H9 (cell line): ENCODE measurements at regions not wholly inside any gene's neighbourhood (a gene's known extent, or its start where the extent isn't known, plus 50 kb on each side); places are given as distances from the start of the nearest gene placed in this dataset.

Experiments used
- DNase-seq: peaks from one replicate; pipeline ENCODE4 v3.0.0-alpha.2; 2017
- H2AFZ ChIP-seq: one replicate; pipeline ENCODE4 v1.6.1; 2013; ENCODE audit warnings: mild to moderate bottlenecking, low read length, control low read depth, moderate library complexity
- H2AK5ac ChIP-seq: 2 replicates; pipeline ENCODE4 v1.6.1; 2013; ENCODE audit warnings: low read length, control low read depth, mixed read lengths; ENCODE audit not compliant: insufficient read length
- H2BK120ac ChIP-seq: one replicate; pipeline ENCODE4 v1.6.1; 2013; ENCODE audit warnings: low read depth, mild to moderate bottlenecking, low read length, control low read depth, inconsistent platforms; ENCODE audit not compliant: poor library complexity, severe bottlenecking
- H2BK12ac ChIP-seq: 2 replicates; pipeline ENCODE4 v1.6.1; 2013; ENCODE audit warnings: low read length, control low read depth, mixed read lengths, low read depth; ENCODE audit not compliant: insufficient read length
- H2BK15ac ChIP-seq: 2 replicates; pipeline ENCODE4 v1.6.1; 2013; ENCODE audit warnings: low read depth, low read length, control low read depth
- H2BK20ac ChIP-seq: one replicate; pipeline ENCODE4 v1.6.1; 2013; ENCODE audit warnings: low read depth, mild to moderate bottlenecking, low read length, control low read depth, inconsistent platforms; ENCODE audit not compliant: poor library complexity, severe bottlenecking
- H2BK5ac ChIP-seq: 2 replicates; pipeline ENCODE4 v1.6.1; 2013; ENCODE audit warnings: low read length, control low read depth, mixed read lengths; ENCODE audit not compliant: insufficient read length
- H3K14ac ChIP-seq: 2 replicates; pipeline ENCODE4 v1.6.1; 2013; ENCODE audit warnings: low read length, control low read depth; ENCODE audit not compliant: insufficient read depth
- H3K18ac ChIP-seq: 2 replicates; pipeline ENCODE4 v1.6.1; 2013; ENCODE audit warnings: low read depth, mild to moderate bottlenecking, mixed read lengths, low read length, control low read depth; ENCODE audit not compliant: insufficient read length
- H3K23ac ChIP-seq: 2 replicates; pipeline ENCODE4 v1.6.1; 2013; ENCODE audit warnings: low read length, control low read depth, mixed read lengths, low read depth; ENCODE audit not compliant: insufficient read length
- H3K23me2 ChIP-seq: 2 replicates; pipeline ENCODE4 v1.6.1; 2013; ENCODE audit warnings: low read depth, mild to moderate bottlenecking, mixed read lengths, low read length, control low read depth; ENCODE audit not compliant: insufficient read length, poor library complexity, severe bottlenecking
- H3K27ac ChIP-seq: 2 replicates; pipeline ENCODE4 v1.5.1; 2013; ENCODE audit warnings: low read length, control low read depth, mixed read lengths, low read depth; ENCODE audit not compliant: insufficient read length
- H3K27me3 ChIP-seq: 2 replicates; pipeline ENCODE4 v1.6.1; 2013; ENCODE audit warnings: low read length, control low read depth, inconsistent platforms; ENCODE audit not compliant: insufficient read depth
- H3K4ac ChIP-seq: 2 replicates; pipeline ENCODE4 v1.6.1; 2013; ENCODE audit warnings: low read depth, mild to moderate bottlenecking, control low read depth, inconsistent platforms, low read length, moderate library complexity
- H3K4me1 ChIP-seq: 2 replicates; pipeline ENCODE4 v1.6.1; 2013; ENCODE audit warnings: low read length, control low read depth, inconsistent platforms; ENCODE audit not compliant: insufficient read depth
- H3K4me2 ChIP-seq: 2 replicates; pipeline ENCODE4 v1.6.1; 2013; ENCODE audit warnings: low read length, control low read depth, mixed read lengths; ENCODE audit not compliant: insufficient read length, insufficient read depth
- H3K56ac ChIP-seq: 2 replicates; pipeline ENCODE4 v1.6.1; 2013; ENCODE audit warnings: low read depth, mild to moderate bottlenecking, mixed read lengths, low read length, control low read depth; ENCODE audit not compliant: insufficient read length
- H3K79me1 ChIP-seq: 2 replicates; pipeline ENCODE4 v1.6.1; 2013; ENCODE audit warnings: low read depth, mild to moderate bottlenecking, moderate library complexity, low read length, control low read depth, inconsistent platforms; ENCODE audit not compliant: insufficient read depth, poor library complexity, severe bottlenecking
- H3K79me2 ChIP-seq: 2 replicates; pipeline ENCODE4 v1.6.1; 2013; ENCODE audit warnings: low read length, control low read depth, inconsistent platforms; ENCODE audit not compliant: insufficient read depth
- H3K9ac ChIP-seq: 2 replicates; pipeline ENCODE4 v1.6.1; 2013; ENCODE audit warnings: low read length, control low read depth, mixed read lengths; ENCODE audit not compliant: insufficient read length; ENCODE audit errors: extremely low read depth
- H3K9me3 ChIP-seq: one replicate; pipeline ENCODE4 v1.6.1; 2013; ENCODE audit warnings: low read depth, low read length, inconsistent platforms; ENCODE audit not compliant: control insufficient read depth
- H3T11ph ChIP-seq: one replicate; pipeline ENCODE4 v1.6.1; 2013; ENCODE audit warnings: mild to moderate bottlenecking, low read length, control low read depth, inconsistent platforms
- H4K20me1 ChIP-seq: one replicate; pipeline ENCODE4 v1.6.1; 2013; ENCODE audit not compliant: control insufficient read depth, insufficient read length, insufficient read depth
- H4K5ac ChIP-seq: 2 replicates; pipeline ENCODE4 v1.6.1; 2013; ENCODE audit warnings: low read depth, mild to moderate bottlenecking, mixed read lengths, low read length, control low read depth; ENCODE audit not compliant: insufficient read length
- H4K8ac ChIP-seq: replicated peaks from 2 replicates; pipeline ENCODE4 v1.6.1; 2013; ENCODE audit warnings: low read length, control low read depth, mixed read lengths, low read depth; ENCODE audit not compliant: insufficient read length
- H4K91ac ChIP-seq: 2 replicates; pipeline ENCODE4 v1.6.1; 2013; ENCODE audit warnings: low read depth, mild to moderate bottlenecking, moderate library complexity, mixed read lengths, low read length, control low read depth; ENCODE audit not compliant: insufficient read length
- H3K27ac Mint-ChIP-seq, 3 experiments: 2 replicates in 2 of 3; 3 replicates in 1 of 3; pipeline ENCODE4 v1.8.0; 2020 to 2021; ENCODE audit warnings: mixed read lengths in 3 of 3, mild to moderate bottlenecking in 1 of 3, moderate library complexity in 1 of 3
- H3K27me3 Mint-ChIP-seq: 2 replicates; pipeline ENCODE4 v1.8.0; 2021; ENCODE audit warnings: low read depth, mild to moderate bottlenecking, moderate library complexity, mixed read lengths
- H3K36me3 Mint-ChIP-seq, 3 experiments: 2 replicates in 2 of 3; 3 replicates in 1 of 3; pipeline ENCODE4 v1.8.0; 2020 to 2021; ENCODE audit warnings: low read depth in 3 of 3, mixed read lengths in 3 of 3; ENCODE audit not compliant: insufficient read depth in 1 of 3
- H3K4me1 Mint-ChIP-seq, 2 experiments: 2 replicates each; pipeline ENCODE4 v1.8.0; 2020; ENCODE audit warnings: mixed read lengths in 2 of 2
- H3K4me3 Mint-ChIP-seq, 2 experiments: 2 replicates in 1 of 2; 3 replicates in 1 of 2; pipeline ENCODE4 v1.8.0; 2020 to 2021; ENCODE audit warnings: mild to moderate bottlenecking in 2 of 2, mixed read lengths in 2 of 2, moderate library complexity in 1 of 2
- H3K9me3 Mint-ChIP-seq, 2 experiments: 2 replicates in 1 of 2; 3 replicates in 1 of 2; pipeline ENCODE4 v1.8.0; 2020; ENCODE audit warnings: mild to moderate bottlenecking in 2 of 2, mixed read lengths in 2 of 2, moderate library complexity in 1 of 2
- CTCF ChIP-seq: fragments of 200-600 bp; sonication (generic); conservative IDR thresholded peaks from 3 replicates; pipeline ENCODE4 v1.8.0; 2021; ENCODE audit warnings: antibody characterized with exemption, mild to moderate bottlenecking
- WGBS: extraction: QIAGEN DNeasy Blood & Tissue Kit; methylation state at CpG from one replicate; pipeline ENCODE4 v1.1.7; 2013; ENCODE audit warnings: missing lambda C conversion rate, low lambda C conversion rate, mixed read lengths; ENCODE audit not compliant: insufficient read length; ENCODE audit errors: extremely low coverage; 5-methylcytosine and 5-hydroxymethylcytosine counted together

- Mint-ChIP-seq H3K9me3 (peaks cover 13 to 18% of the 10 kb centered on the region in 2 experiments; a peak in 3 of 5 replicates), H3K27ac (no peak overlapping the region), H3K27me3 (no peaks in the 10 kb centered on the region), H3K4me3 (no peak overlapping the region), H3K4me1 (peaks cover 6% of the 10 kb centered on the region in 2 experiments), H3K36me3 (peaks cover 5 to 18% (median 6%) of the 10 kb centered on the region in 3 experiments; a peak in 5 of 7 replicates)
- H3K9ac ChIP-seq = no peak overlapping the region
- no peak overlapping the region for H2AFZ ChIP-seq
- H4K8ac ChIP-seq = no peak overlapping the region
- H3K79me1 ChIP-seq = no peaks in the 10 kb centered on the region
- no peak overlapping the region for H2AK5ac ChIP-seq
- no peak overlapping the region for H4K5ac ChIP-seq
- H4K20me1 ChIP-seq = no peaks in the 10 kb centered on the region
- H3K23me2 ChIP-seq = no peaks in the 10 kb centered on the region
- H2BK12ac ChIP-seq = no peak overlapping the region
- no peak overlapping the region for H2BK20ac ChIP-seq
- H2BK15ac ChIP-seq = no peak overlapping the region
- H3T11ph ChIP-seq = no peak overlapping the region
- H3K18ac ChIP-seq = no peak overlapping the region
- no peak overlapping the region for H3K4ac ChIP-seq
- no peak overlapping the region for H3K27ac ChIP-seq
- no peaks in the 10 kb centered on the region for H3K4me1 ChIP-seq
- DNase-seq = no peak
- H2BK120ac ChIP-seq = no peak overlapping the region
- no peak overlapping the region for H3K14ac ChIP-seq
- H3K23ac ChIP-seq = no peak overlapping the region
- no CpG with 5 or more reads among the region's 3 CpGs for WGBS
- no peak overlapping the region for H4K91ac ChIP-seq
- no peaks in the 10 kb centered on the region for H3K27me3 ChIP-seq
- no peak overlapping the region for H2BK5ac ChIP-seq
- no peak for TF ChIP-seq CTCF
- H3K4me2 ChIP-seq = no peak overlapping the region
- H3K56ac ChIP-seq = no peak overlapping the region
- H3K79me2 ChIP-seq = no peaks in the 10 kb centered on the region
- no peaks in the 10 kb centered on the region for H3K9me3 ChIP-seq
These were observed 80.9 kb upstream of the TMEFF2 start for GRCh38 chr2:192275632-192276031.
